GM23248 (cell line): ENCODE measurements at regions not wholly inside any gene's neighbourhood (a gene's known extent, or its start where the extent isn't known, plus 50 kb on each side); places are given as distances from the start of the nearest gene placed in this dataset.

Source experiments
- EZH2 ChIP-seq: fragments of 200-600 bp; sonication (generic); IDR thresholded peaks from 2 replicates; pipeline ENCODE4 v1.6.1; 2018; ENCODE audit warnings: antibody characterized with exemption, mild to moderate bottlenecking; ENCODE audit not compliant: insufficient read depth, poor library complexity, severe bottlenecking
- EZH2phosphoT487 ChIP-seq: fragments of 200-600 bp; sonication (generic); IDR thresholded peaks from 2 replicates; pipeline ENCODE4 v1.6.1; 2018; ENCODE audit warnings: antibody characterized with exemption, moderate library complexity, mild to moderate bottlenecking, low read depth; ENCODE audit not compliant: insufficient read depth

DNA sequence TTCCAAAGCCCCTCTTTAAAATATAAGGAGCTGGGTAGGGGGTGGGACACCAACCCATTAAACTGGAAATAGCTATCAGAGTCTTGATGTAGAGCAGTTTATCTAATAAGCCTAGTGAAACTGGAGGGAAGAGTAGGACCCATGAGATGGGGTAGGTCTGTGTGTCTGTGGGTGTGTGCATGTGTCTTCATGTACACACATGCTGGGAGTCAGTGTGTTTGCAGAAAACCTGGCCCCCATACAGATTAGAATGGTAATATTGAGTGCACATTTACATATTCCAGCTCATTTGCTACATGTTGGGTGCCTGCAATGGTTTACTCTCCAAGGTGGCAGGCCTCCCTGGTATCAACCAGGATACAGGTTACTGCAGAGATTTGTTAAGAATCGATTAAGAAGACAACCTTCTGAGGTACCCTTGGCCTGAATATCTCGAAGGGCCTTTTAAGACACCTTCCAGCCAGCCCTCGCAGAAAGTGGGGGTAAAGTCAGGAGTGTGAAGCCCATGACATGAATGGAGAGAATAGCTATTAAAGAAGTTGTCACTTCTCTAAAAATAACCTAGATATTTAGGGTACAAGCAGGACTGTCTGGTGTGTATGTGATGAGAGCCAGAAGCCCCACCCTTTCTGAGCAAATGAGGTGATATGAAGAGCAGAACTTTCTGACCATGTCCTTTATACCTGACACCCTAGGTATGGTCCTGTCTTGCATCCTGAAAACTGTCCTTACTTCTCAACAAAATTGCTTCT lies 75.7 kb upstream of the TEX13D start:
- TF ChIP-seq EZH2 (no peak), EZH2phosphoT487 (no peak)
